Endometrial microvascular endothelial cells (primary cell): ENCODE measurements at regions not wholly inside any gene's neighbourhood (a gene's known extent, or its start where the extent isn't known, plus 50 kb on each side); places are given as distances from the start of the nearest gene placed in this dataset.

Experiments used
- in situ Hi-C: cut with HindIII; loops from 2 replicates; pipeline ENCODE4 v1.10.0; 2017; ENCODE audit warnings: low sequenced_read_pairs, low pct_unique_long_range_greater_than_20kb; ENCODE audit errors: inconsistent ontology term

DNA sequence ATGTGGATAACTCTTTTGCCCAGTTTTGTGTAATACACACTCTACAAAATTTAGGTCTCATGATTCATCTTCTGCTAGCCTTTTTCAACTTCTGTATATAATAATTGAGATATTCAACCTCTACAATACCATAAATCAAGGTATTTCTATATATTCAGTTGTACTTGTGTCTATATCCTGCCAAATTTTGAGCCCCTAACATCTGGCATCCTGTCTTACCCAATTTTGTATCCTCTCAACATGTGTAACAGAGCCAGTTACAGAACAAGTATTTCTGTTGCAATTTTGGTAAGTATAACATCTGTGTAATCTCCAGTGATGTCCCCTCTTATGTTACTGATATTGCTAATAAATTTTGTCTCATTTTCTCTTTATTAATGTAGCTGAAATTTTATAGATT lies 145.8 kb downstream of the TRIB2 start:
- in situ Hi-C loops = no loop called here

DNA sequence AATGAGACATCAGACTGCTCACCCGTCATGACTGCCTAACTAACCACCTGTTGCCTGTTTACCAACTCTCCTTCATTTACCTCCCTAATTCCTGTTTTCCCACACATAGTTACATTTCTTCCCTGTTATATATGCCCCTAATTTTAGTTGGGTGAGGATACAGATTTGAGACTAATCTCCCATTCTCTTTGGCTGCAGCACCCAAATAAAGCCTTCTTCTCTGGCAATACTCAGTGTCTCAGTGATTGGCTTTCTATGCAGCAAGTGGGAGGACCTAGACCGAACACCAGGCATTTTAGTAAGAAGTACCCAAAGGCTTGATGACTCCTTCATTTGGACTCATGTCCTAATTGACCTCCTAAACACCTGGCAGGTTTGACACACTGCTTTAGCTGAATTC lies 147.2 kb downstream of the TRIB2 start:
- in situ Hi-C loops = no loop called here

DNA sequence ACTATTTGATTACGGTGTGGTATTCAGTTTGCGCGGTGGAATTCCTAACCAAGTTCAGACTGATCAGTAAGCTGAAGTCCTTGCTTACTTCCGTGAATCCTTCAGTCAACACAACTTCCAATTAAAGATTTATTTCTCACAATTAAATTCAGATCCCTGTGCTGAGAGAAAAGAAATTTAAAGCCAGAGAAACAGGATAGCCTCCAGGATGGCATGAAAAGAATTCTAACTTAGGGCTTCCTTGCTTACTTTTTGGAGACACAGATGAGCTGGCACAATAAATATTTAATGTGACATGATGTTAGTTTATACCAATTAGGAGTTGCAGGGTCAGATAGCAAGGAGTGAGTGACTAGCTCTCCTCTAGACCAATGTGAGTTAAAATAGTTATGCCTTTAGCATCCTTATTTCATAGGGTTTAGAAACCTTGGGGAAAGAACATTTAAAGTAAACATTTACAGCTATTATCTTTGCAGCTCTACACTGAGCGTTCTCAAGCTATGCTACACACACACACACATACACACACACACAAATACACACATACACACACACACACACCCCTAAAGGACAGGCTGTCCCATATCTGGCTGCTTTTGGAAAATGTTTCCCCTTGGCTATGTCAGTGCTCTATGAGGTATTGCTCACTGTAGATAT lies 151.0 kb downstream of the TRIB2 start:
- in situ Hi-C loops = no loop called here

DNA sequence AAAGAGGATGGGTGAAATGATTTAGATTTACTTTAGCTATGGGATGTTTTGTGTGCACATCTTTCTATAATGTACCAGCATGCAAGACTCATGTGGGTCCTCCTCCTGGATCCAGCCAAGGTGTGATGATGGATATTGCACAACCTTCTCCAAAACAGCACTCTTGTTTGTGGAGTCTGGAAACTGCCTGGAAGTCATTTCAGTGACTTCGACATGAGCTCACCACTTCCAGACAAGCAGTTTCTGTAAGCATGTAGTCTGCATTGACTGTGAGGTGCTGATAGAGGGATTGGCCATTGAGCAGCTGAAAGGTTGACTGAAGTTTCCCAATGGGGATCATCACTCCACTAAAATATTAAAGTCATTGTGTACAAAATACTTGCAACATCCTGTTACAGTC lies 154.0 kb downstream of the TRIB2 start:
- in situ Hi-C loops = no loop called here

DNA sequence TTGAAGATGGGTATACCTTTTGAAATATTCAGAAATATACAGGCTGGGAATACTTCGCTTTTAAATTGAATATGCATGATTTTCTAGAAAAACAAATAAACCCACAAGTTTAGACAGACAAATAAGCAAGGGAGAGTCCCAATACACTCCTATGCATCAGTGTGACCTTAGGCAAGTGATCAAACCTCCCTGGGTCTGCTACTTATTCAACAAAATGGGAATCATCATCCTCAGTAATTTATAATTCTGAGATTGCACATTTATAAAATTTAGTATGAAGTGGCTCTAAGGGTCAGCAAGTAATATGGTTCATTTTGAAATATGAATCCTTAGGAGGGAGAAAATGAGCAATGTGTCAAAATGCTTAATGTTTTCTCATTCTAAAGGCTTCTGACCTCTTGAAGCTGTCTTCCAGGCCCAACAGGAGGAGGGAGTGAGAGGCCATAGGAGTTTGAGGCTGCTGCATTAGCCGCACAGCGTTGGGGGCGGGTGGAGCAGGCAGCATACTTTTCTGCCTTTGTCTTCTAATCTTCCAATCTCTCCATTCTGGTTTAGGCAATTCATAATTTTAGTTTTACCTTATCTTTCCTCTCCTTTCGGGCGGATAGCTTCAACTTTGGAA lies 155.1 kb downstream of the TRIB2 start:
- in situ Hi-C loops = no loop called here

DNA sequence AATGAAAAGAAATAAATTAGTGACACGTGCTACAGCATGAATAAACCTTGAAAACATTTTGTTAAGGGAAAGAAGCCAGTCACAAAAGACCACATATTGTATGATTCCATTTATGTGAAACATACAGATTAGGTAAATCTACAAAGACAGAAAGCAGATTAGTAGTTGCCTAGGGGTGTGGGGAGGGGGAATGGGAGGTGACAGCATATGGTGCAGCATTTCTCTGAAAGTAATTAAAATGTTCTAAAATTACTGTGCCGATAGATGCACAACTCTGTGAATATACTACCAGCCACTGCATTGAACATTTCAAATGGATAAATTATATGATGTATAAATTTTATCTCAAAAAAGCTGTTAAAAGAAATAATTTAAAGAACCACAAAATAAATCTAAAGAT lies 161.0 kb downstream of the TRIB2 start:
- in situ Hi-C loops = no loop called here

DNA sequence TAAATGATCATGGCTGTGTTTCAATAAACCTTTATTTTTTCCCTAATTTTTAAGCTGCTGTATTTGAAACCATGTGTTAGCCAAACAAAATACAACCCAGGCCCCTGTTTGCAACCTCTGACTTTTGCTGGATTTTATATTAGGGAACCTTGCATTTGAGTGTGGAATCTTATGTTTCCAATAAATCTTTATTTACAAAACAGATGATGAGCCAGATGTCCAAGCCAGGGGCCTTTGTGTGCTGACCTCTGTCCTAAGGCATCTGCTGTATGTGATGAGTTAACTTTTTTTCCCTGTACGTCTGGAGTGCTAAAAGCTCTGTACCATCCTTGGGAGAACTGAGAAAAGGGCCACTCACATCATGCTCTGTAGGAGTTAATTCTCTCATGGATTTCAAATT lies 162.9 kb downstream of the TRIB2 start:
- in situ Hi-C loops = no loop called here

DNA sequence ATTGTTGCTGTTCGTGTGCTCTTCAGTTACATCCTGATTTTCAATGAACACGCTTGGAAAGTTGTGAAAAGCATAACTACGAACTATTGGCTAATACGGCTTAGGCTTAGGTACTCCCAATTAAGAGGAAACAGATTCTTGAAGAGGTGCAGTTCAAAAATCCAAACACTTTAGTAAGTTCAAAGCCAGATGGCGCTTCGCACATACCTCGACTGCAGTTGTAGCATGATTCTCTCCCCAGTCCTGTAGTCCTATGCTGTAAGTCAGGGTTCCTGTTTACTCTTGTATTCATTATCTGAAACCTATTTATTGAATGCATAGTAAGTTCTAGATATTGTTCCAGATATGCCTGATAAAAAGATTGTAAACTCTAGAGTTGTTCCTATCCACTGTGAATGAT lies 165.2 kb downstream of the TRIB2 start:
- in situ Hi-C loops = no loop called here

DNA sequence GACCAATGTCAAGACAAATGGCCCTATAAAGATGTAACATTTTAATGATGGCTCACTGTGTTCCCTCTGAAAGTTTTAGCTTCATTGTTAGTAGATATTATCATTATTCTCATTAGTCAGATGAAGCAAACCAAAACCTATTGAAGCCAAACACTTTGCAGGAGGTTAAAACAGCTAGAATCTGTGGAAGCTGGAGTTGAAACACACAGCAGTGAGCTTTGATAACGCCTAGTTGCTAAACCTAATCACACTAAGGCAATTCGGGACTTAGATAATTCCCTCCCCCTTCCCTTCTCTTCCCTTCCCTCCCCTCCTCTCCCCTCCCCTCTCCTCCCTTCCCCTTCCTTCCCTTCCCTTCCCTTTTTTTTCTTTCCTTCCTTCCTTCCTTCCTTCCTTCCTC lies 165.7 kb downstream of the TRIB2 start:
- in situ Hi-C loops = no loop called here

DNA sequence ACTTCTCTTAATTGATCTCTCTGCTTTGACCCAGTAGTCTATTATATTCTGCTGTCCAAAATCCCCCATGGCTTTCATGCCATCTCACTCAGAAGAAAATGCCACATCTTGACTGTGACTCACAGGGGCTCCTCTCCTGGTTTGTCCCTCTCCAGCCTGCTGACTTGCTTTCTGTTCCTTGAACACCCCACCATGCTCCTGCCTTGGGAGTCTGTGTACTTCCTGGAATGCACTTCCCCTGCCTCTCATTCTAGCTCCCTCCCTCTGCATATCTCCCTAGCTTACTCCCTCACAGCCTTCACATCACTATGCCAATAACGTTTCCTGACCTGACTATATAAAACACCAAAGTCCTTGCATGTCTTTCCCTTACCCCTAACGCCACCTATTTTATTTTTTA lies 167.2 kb downstream of the TRIB2 start:
- in situ Hi-C loops = no loop called here

DNA sequence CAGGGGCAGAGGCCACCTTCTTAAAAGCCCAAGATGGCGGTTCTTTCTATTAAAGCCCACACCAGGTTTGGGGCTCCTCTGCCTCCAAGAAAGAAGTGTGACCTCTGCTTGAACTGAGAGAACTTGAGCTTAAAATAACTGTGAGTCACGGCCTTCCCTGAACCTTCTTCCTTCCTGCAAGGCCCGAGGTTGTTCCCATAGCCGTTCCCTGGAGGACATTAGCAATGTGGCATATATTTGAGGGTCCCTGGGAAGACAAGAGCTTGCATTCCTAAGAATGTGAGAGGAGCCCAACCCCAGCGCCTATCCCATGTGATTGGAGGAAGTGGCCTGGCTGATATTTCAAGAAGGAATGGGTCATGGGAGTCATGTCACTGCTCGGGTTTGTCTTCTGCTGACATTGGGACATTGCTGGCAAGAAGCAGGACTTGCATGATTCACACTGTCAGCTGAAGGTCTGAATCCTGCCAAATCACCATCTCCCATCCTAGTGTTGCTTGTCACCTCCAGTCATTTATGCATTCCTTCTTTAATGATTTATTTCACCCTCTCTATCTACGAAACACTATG lies 168.1 kb downstream of the TRIB2 start:
- in situ Hi-C loops = no loop called here

DNA sequence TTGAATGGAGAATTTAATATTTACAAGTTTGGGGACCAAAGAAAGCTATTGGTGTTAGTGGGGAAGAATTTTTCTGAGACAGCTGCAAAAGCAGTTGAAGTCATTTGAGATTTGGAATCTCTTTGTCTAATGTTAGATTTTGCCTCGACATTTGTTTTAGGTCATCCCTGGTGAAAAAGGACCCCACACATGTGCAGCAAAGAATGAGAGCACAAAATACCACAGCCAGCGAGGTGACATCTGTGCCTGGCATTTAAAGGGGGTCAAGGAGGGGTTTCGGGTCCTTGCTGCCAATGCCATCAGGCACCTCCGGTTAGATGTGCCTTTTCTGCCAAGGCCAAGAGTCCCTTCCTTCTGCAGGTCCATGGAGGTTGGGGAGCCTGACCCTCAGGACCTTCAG lies 173.3 kb downstream of the TRIB2 start:
- in situ Hi-C loops = no loop called here

DNA sequence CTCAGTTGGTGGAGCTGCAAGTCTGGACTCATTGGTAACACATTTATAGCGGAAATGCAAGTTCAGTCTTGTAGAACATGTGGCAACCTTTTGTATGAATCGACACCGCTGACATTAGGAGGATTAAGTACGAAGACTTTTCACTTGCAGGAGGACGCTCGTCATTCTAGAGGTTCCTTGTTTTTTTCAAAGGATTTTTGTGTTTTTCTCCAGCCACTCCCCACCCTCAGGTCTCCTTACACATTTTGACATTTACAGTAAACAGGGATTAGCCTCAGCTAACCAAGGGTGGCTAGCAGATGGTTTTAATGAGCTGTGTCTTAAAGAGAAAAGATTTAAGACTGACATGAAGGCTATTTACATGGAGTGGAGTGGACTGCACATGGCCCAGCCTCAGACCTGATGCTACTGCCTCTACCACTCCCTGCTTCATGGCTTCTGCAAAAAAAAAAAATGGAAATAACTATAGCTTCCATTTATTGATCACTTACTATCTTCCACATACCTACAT lies 173.8 kb downstream of the TRIB2 start:
- in situ Hi-C loops = no loop called here

DNA sequence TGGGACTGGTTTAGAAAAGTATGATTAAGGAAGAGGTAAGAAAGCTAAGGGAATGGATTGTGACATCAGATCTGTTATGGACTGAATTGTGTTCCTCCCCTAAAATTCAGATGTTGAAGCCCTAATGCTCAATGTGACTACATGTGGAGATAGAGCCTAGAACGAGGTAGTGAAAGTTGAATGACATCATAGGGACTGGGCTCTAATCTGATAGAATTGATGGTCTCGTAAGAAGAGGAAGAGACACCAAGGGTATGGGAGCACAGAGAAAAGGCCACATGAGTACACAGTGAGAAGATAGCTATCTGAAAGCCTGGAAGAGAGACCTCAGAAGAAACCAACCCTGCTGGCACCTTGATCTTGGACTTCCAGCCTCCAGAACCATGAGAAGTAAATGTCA lies 178.3 kb downstream of the TRIB2 start:
- in situ Hi-C loops = no loop called here

DNA sequence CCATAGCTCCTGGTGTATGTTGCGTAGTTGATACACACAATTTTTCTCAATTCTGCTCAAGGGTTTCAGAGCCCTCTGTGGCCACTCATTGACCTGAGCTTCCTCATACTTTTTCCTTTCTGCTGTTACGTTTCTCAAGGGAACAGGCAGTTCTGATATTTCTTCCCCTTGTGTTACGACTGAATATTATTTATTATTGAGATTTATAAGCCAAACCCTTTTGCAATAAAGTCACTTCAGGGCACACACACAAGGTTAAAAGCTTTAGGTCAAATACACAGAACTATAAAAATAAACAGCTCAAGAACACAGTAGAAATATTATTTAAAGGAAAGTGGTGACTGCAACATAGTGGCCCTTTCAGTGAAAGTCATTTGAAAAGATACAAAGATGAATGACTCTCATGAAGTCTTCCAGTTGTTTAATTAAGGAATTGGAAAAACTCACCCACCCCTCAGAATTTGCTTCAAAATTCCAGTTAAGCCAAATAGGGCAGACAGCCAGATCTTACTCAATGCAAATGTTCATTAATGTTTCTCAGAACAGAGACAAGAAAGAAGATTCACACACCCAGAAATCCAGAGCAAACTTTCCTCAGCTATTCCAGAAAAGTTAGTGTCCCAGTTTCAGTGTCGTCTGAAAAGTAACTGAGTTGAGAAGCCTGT lies 179.7 kb downstream of the TRIB2 start:
- in situ Hi-C loops = no loop called here

DNA sequence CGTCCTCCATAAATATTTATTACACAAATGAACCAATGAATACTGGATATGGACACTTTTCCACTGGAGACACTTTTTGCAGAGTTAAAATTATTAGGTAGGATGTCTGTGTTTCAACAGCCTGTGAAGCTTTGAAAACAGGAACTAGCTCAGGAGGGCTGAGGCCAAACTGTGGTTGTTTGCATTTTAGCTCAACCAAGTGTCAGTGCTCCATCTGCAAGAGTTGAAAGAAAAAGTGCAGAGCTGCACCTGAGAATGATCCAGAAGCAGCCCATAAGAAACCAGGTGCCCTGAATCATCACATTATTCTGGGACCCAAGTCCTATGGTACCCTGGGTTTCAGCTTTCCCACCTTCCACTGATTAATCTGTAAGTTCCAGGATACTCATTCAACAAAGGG lies 180.4 kb downstream of the TRIB2 start:
- in situ Hi-C loops = no loop called here

DNA sequence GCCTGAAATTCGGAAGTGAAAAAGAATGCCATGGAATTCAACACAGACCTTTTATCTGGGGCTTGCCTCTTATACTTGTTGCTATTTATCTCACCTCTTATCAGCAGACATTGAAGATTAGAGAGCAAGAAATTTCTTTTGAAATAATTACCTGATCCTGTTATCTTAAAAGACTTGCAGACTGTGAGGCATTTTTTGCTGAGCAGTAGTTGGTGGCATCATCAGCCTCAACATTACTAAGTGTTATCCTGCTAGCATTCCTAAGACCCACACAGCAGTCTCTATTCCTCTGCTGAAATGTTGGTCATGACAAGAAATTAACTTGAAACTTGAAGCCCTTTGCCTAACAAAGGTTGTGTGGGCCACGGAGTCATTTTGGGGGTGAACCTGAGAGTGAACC lies 186.5 kb downstream of the TRIB2 start:
- in situ Hi-C loops = no loop called here

DNA sequence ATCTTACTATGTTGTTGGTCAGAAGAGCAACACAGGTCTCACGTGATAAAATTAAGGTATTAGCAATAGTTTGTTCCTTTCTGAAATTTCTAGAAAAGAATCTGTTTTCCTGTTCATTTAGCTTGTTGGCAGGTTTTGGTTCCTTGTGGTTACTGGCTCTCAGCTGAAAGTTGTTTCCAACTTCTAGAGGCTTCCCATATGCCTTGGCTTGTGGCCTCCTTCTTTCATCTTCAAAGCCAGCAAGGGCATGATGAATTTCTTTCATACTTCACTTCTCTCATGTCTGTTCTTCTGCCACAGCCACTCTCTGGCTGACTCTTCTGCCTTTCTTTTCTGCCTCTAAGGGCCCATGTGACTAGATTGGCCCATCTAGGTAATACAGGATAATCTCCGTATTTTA lies 193.7 kb downstream of the TRIB2 start:
- in situ Hi-C loops = no loop called here

DNA sequence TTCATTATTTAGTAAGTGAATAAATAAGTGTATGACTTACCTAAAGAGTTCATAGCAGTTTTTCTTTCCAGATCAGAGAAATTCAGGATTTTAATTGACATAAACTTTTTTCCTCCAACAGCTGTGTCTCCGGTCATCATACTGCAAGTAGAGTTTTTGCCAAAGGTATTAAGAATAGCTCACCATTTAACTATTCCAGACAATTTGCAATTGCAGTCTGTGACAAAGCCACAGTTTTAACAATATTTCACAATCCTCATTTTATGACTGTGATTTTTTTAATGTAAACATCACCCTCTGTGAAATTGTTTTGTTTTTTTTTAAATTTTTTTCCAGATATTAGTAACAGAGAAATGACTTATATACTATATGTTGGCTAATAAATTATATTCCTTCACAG lies 199.1 kb downstream of the TRIB2 start:
- in situ Hi-C loops = no loop called here
